ENCODE measurements at regions not wholly inside any gene's neighbourhood (a gene's known extent, or its start where the extent isn't known, plus 50 kb on each side); places are given as distances from the start of the nearest gene placed in this dataset.

DNA sequence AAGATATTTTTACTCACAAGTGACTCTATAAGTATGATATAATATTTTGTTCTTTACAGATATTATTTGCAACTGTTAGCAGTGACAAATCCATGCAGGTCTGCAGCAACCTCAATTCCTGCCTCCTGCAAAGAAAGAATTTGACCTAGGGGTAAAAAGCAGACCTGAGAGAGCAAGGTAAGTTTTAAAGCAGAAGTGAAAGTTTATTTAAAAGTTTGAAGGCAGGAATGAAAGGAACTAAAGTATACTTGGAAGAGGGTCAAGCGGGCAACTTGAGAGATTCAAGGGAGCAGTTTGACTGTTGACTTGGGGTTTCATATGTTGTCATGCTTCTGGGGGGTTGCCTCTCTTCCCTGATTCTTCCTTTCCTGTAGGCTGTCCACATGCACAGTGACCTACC is 520.1 kb upstream of the PCDH20 start:
- H3K4ac ChIP-seq (ENCODE audit: low read depth, low read length), result no peak overlapping the region

More for the DNA sequence above, 520.1 kb upstream of the PCDH20 start:
- no peak overlapping the region for H3K56ac ChIP-seq (ENCODE audit: insufficient read length, low read depth, low read length)
- TF ChIP-seq, protein P1, sequence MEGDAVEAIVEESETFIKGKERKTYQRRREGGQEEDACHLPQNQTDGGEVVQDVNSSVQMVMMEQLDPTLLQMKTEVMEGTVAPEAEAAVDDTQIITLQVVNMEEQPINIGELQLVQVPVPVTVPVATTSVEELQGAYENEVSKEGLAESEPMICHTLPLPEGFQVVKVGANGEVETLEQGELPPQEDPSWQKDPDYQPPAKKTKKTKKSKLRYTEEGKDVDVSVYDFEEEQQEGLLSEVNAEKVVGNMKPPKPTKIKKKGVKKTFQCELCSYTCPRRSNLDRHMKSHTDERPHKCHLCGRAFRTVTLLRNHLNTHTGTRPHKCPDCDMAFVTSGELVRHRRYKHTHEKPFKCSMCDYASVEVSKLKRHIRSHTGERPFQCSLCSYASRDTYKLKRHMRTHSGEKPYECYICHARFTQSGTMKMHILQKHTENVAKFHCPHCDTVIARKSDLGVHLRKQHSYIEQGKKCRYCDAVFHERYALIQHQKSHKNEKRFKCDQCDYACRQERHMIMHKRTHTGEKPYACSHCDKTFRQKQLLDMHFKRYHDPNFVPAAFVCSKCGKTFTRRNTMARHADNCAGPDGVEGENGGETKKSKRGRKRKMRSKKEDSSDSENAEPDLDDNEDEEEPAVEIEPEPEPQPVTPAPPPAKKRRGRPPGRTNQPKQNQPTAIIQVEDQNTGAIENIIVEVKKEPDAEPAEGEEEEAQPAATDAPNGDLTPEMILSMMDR (conservative IDR thresholded peaks at IDR 0.05), result no peak
- no peaks in the 10 kb centered on the region for H3K9me3 Mint-ChIP-seq
- H4K5ac ChIP-seq (ENCODE audit: insufficient read length, low read depth, low read length), result no peak overlapping the region
- no peaks in the 10 kb centered on the region for H3K27me3 ChIP-seq (ENCODE audit: insufficient read depth, low read length)
- H2AK5ac ChIP-seq (ENCODE audit: insufficient read length, low read length), result no peak overlapping the region
- no peaks in the 10 kb centered on the region for H3K9me3 ChIP-seq (ENCODE audit: control insufficient read depth, low read depth, low read length)
- no peaks in the 10 kb centered on the region for H3K4me1 Mint-ChIP-seq
- H3K18ac ChIP-seq (ENCODE audit: insufficient read length, low read depth, low read length), result no peak overlapping the region
- no peak overlapping the region for H2BK12ac ChIP-seq (ENCODE audit: insufficient read length, low read depth, low read length)
- H3K79me1 ChIP-seq (ENCODE audit: insufficient read depth, low read depth, low read length, poor library complexity, severe bottlenecking), result no peaks in the 10 kb centered on the region
- H3K9ac ChIP-seq (ENCODE audit: extremely low read depth, insufficient read length, low read length), result no peak overlapping the region
- no peaks in the 10 kb centered on the region for H3K79me2 ChIP-seq (ENCODE audit: insufficient read depth, low read length)
- no peaks in the 10 kb centered on the region for H3K27me3 Mint-ChIP-seq (ENCODE audit: low read depth)
- H4K20me1 ChIP-seq (ENCODE audit: control insufficient read depth, insufficient read depth, insufficient read length), result no peaks in the 10 kb centered on the region
- H3T11ph ChIP-seq (ENCODE audit: low read length), result no peak overlapping the region
- no peak for DNase-seq
- H3K4me3 Mint-ChIP-seq, result no peak overlapping the region
- no peak overlapping the region for H2BK5ac ChIP-seq (ENCODE audit: insufficient read length, low read length)
- H2BK15ac ChIP-seq (ENCODE audit: low read depth, low read length), result no peak overlapping the region
- no peak overlapping the region for H2BK120ac ChIP-seq (ENCODE audit: low read depth, low read length, poor library complexity, severe bottlenecking)
- no peak overlapping the region for H3K14ac ChIP-seq (ENCODE audit: insufficient read depth, low read length)
- H3K27ac Mint-ChIP-seq, result no peak overlapping the region; a peak in 1 of 7 replicates
- no peak overlapping the region for H3K4me2 ChIP-seq (ENCODE audit: insufficient read depth, insufficient read length, low read length)
- no peak overlapping the region for H3K27ac ChIP-seq (ENCODE audit: insufficient read length, low read depth, low read length)
- H3K4me1 ChIP-seq (ENCODE audit: insufficient read depth, low read length), result no peaks in the 10 kb centered on the region
- H4K91ac ChIP-seq (ENCODE audit: insufficient read length, low read depth, low read length), result no peak overlapping the region
- no peak overlapping the region for H2BK20ac ChIP-seq (ENCODE audit: low read depth, low read length, poor library complexity, severe bottlenecking)
- no peak overlapping the region for H4K8ac ChIP-seq (replicated peaks; ENCODE audit: insufficient read length, low read depth, low read length)
- no peaks in the 10 kb centered on the region for H3K23me2 ChIP-seq (ENCODE audit: insufficient read length, low read depth, low read length, poor library complexity, severe bottlenecking)
- WGBS (ENCODE audit: extremely low coverage, insufficient read length, low lambda C conversion rate), result no CpG with 5 or more reads among the region's 1 CpG
- H3K36me3 Mint-ChIP-seq (ENCODE audit: insufficient read depth in 1 of 3, low read depth in 3 of 3), result no peaks in the 10 kb centered on the region
- no peak overlapping the region for H2AFZ ChIP-seq (ENCODE audit: low read length)
- no peak overlapping the region for H3K23ac ChIP-seq (ENCODE audit: insufficient read length, low read depth, low read length)
